ACC112 (cell line): ENCODE measurements at regions not wholly inside any gene's neighbourhood (a gene's known extent, or its start where the extent isn't known, plus 50 kb on each side); places are given as distances from the start of the nearest gene placed in this dataset.

Experiments used
- H2AFZ ChIP-seq: fragments of 200-600 bp; sonication (generic); one replicate; pipeline ENCODE4 v1.6.0; 2017; ENCODE audit warnings: antibody characterized with exemption, low read length; ENCODE audit not compliant: unreplicated experiment
- H3K27ac ChIP-seq: fragments of 200-600 bp; sonication (generic); 2 replicates; pipeline ENCODE4 v1.5.1; 2014; ENCODE audit warnings: low read depth, mild to moderate bottlenecking, antibody characterized with exemption, low read length, moderate library complexity
- H3K27me3 ChIP-seq: fragments of 200-600 bp; sonication (generic); 2 replicates; pipeline ENCODE4 v1.6.1; 2014; ENCODE audit warnings: mild to moderate bottlenecking, antibody characterized with exemption, low read length, moderate library complexity, mixed read lengths; ENCODE audit not compliant: insufficient read depth
- H3K36me3 ChIP-seq: fragments of 200-600 bp; sonication (generic); 2 replicates; pipeline ENCODE4 v1.6.1; 2016; ENCODE audit warnings: mild to moderate bottlenecking, antibody characterized with exemption, low read length, moderate library complexity, mixed read lengths; ENCODE audit not compliant: insufficient read depth
- H3K4me1 ChIP-seq: fragments of 200-600 bp; sonication (generic); one replicate; pipeline ENCODE4 v1.6.1; 2016; ENCODE audit warnings: low read length, mixed read lengths; ENCODE audit not compliant: insufficient read depth, unreplicated experiment, control insufficient read depth
- H3K4me3 ChIP-seq: fragments of 200-600 bp; sonication (generic); 2 replicates; pipeline ENCODE4 v1.5.1; 2014; ENCODE audit warnings: mild to moderate bottlenecking, low read depth, low read length
- H3K79me2 ChIP-seq: fragments of 200-600 bp; sonication (generic); one replicate; pipeline ENCODE4 v1.6.0; 2016; ENCODE audit warnings: low read length; ENCODE audit not compliant: control insufficient read depth, unreplicated experiment, insufficient read depth

- Histone ChIP-seq H3K36me3 (no peaks in the 10 kb centered on the region), H3K4me3 (no peak overlapping the region), H3K27ac (no peak overlapping the region), H2AFZ (no peak overlapping the region), H3K4me1 (no peaks in the 10 kb centered on the region), H3K27me3 (no peaks in the 10 kb centered on the region), H3K79me2 (no peaks in the 10 kb centered on the region)
Observed at GRCh38 chr18:40925071-40925541, 1029.9 kb upstream of the PIK3C3 start.

GRCh38 chr18:40921845-40922629 lies 1033.0 kb upstream of the PIK3C3 start:
- no peaks in the 10 kb centered on the region for H3K27me3 ChIP-seq
- no peaks in the 10 kb centered on the region for H3K36me3 ChIP-seq
- no peak overlapping the region for H3K4me3 ChIP-seq
- no peaks in the 10 kb centered on the region for H3K4me1 ChIP-seq
- H3K79me2 ChIP-seq, result no peaks in the 10 kb centered on the region
- H3K27ac ChIP-seq, result no peak overlapping the region
- no peak overlapping the region for H2AFZ ChIP-seq

- Histone ChIP-seq H3K4me1 (peaks cover 6% of the 10 kb centered on the region), H2AFZ (no peak overlapping the region), H3K36me3 (no peaks in the 10 kb centered on the region), H3K27me3 (no peaks in the 10 kb centered on the region), H3K4me3 (no peak overlapping the region), H3K79me2 (no peaks in the 10 kb centered on the region), H3K27ac (peak overlapping the region; percentile 47)
Observed at GRCh38 chr18:40917056-40917455, 1038.0 kb upstream of the PIK3C3 start.

GRCh38 chr18:40915724-40916123 lies 1039.3 kb upstream of the PIK3C3 start:
- Histone ChIP-seq H3K79me2 (no peaks in the 10 kb centered on the region), H3K4me3 (no peak overlapping the region), H3K36me3 (no peaks in the 10 kb centered on the region), H2AFZ (no peak overlapping the region), H3K27me3 (no peaks in the 10 kb centered on the region), H3K4me1 (peaks cover 6% of the 10 kb centered on the region), H3K27ac (no peak overlapping the region)

GRCh38 chr18:40911582-40912254 lies 1043.3 kb upstream of the PIK3C3 start:
- H2AFZ ChIP-seq, result peak overlapping the region; percentile 39
- H3K4me1 ChIP-seq, result peaks cover 3% of the 10 kb centered on the region
- H3K27me3 ChIP-seq, result no peaks in the 10 kb centered on the region
- no peaks in the 10 kb centered on the region for H3K79me2 ChIP-seq
- H3K36me3 ChIP-seq, result no peaks in the 10 kb centered on the region
- H3K4me3 ChIP-seq, result no peak overlapping the region
- peak overlapping the region; percentile 39 for H3K27ac ChIP-seq

- peak overlapping the region; percentile 39 for H3K27ac ChIP-seq
- H2AFZ ChIP-seq, result peak overlapping the region; percentile 39
Observed at GRCh38 chr18:40911041-40911440, 1044.0 kb upstream of the PIK3C3 start.

GRCh38 chr18:40907842-40908241 lies 1047.2 kb upstream of the PIK3C3 start:
- no peak overlapping the region for H3K27ac ChIP-seq
- peak overlapping the region; percentile 68 for H2AFZ ChIP-seq

More at GRCh38 chr18:40911041-40911440, 1044.0 kb upstream of the PIK3C3 start:
- Histone ChIP-seq H3K4me3 (no peak overlapping the region), H3K36me3 (no peaks in the 10 kb centered on the region), H3K27me3 (no peaks in the 10 kb centered on the region), H3K4me1 (no peaks in the 10 kb centered on the region), H3K79me2 (no peaks in the 10 kb centered on the region)

GRCh38 chr18:40904295-40904694 lies 1050.7 kb upstream of the PIK3C3 start:
- Histone ChIP-seq H3K36me3 (no peaks in the 10 kb centered on the region), H3K79me2 (no peaks in the 10 kb centered on the region), H2AFZ (peak overlapping the region; percentile 53), H3K27me3 (no peaks in the 10 kb centered on the region), H3K27ac (no peak overlapping the region), H3K4me1 (no peaks in the 10 kb centered on the region), H3K4me3 (no peak overlapping the region)

More at GRCh38 chr18:40907842-40908241, 1047.2 kb upstream of the PIK3C3 start:
- Histone ChIP-seq H3K79me2 (no peaks in the 10 kb centered on the region), H3K4me3 (peak overlapping the region; percentile 59), H3K27me3 (no peaks in the 10 kb centered on the region), H3K4me1 (no peaks in the 10 kb centered on the region), H3K36me3 (no peaks in the 10 kb centered on the region)

GRCh38 chr18:40902436-40902835 lies 1052.6 kb upstream of the PIK3C3 start:
- H3K4me3 ChIP-seq, result no peak overlapping the region
- no peaks in the 10 kb centered on the region for H3K79me2 ChIP-seq
- no peaks in the 10 kb centered on the region for H3K27me3 ChIP-seq
- no peaks in the 10 kb centered on the region for H3K36me3 ChIP-seq
- no peak overlapping the region for H2AFZ ChIP-seq
- no peak overlapping the region for H3K27ac ChIP-seq
- no peaks in the 10 kb centered on the region for H3K4me1 ChIP-seq

GRCh38 chr18:40897884-40898283 lies 1057.2 kb upstream of the PIK3C3 start:
- no peaks in the 10 kb centered on the region for H3K36me3 ChIP-seq
- H3K27me3 ChIP-seq, result no peaks in the 10 kb centered on the region
- no peaks in the 10 kb centered on the region for H3K79me2 ChIP-seq
- H3K27ac ChIP-seq, result no peak overlapping the region
- H3K4me1 ChIP-seq, result no peaks in the 10 kb centered on the region
- no peak overlapping the region for H2AFZ ChIP-seq
- H3K4me3 ChIP-seq, result no peak overlapping the region

GRCh38 chr18:40883271-40883670 lies 1071.8 kb upstream of the PIK3C3 start:
- H3K27ac ChIP-seq, result no peak overlapping the region
- H3K79me2 ChIP-seq, result no peaks in the 10 kb centered on the region
- H3K4me3 ChIP-seq, result no peak overlapping the region
- H3K27me3 ChIP-seq, result no peaks in the 10 kb centered on the region
- no peak overlapping the region for H2AFZ ChIP-seq
- H3K36me3 ChIP-seq, result no peaks in the 10 kb centered on the region
- no peaks in the 10 kb centered on the region for H3K4me1 ChIP-seq
